AG09319 (cell line): ENCODE measurements at regions not wholly inside any gene's neighbourhood (a gene's known extent, or its start where the extent isn't known, plus 50 kb on each side); places are given as distances from the start of the nearest gene placed in this dataset.

Experiments used
- DNase-seq: peaks from one replicate; pipeline ENCODE4 v3.0.0-alpha.2; 2010; ENCODE audit warnings: low read depth; ENCODE audit errors: extremely low read depth
- CTCF ChIP-seq: IDR thresholded peaks from 2 replicates; pipeline ENCODE4 v1.5.1; 2011; ENCODE audit warnings: low read depth, mild to moderate bottlenecking, inconsistent platforms, low read length, moderate library complexity

GRCh38 chr6:74863968-74864367, 341.9 kb downstream of the COL12A1 start:
- DNase-seq: no peak
- TF ChIP-seq CTCF: no peak

- no peak for DNase-seq
- TF ChIP-seq CTCF: no peak
Observed at GRCh38 chr6:74860456-74860855, 345.4 kb downstream of the COL12A1 start.

- no peak for DNase-seq
- TF ChIP-seq CTCF: no peak
Observed at GRCh38 chr6:74857157-74857556, 348.7 kb downstream of the COL12A1 start.

- TF ChIP-seq CTCF: no peak
Observed at GRCh38 chr6:74853991-74854390, 351.9 kb downstream of the COL12A1 start.

GRCh38 chr6:74851596-74851995, 354.3 kb downstream of the COL12A1 start:
- DNase-seq: peak; percentile 62

More at GRCh38 chr6:74853991-74854390, 351.9 kb downstream of the COL12A1 start:
- DNase-seq: no peak

GRCh38 chr6:74840953-74841352, 364.9 kb downstream of the COL12A1 start:
- no peak for DNase-seq
- TF ChIP-seq CTCF: no peak

More at GRCh38 chr6:74851596-74851995, 354.3 kb downstream of the COL12A1 start:
- TF ChIP-seq CTCF: no peak

- no peak for TF ChIP-seq CTCF
- DNase-seq: peak; percentile 77
Observed at GRCh38 chr6:74834967-74835366, 370.9 kb downstream of the COL12A1 start.

GRCh38 chr6:74826263-74826662, 379.6 kb downstream of the COL12A1 start:
- no peak for DNase-seq
- TF ChIP-seq CTCF: no peak
